ENCODE measurements at regions not wholly inside any gene's neighbourhood (a gene's known extent, or its start where the extent isn't known, plus 50 kb on each side); places are given as distances from the start of the nearest gene placed in this dataset.
"Not testable (repeated sequence)": the region's sequence is repeated elsewhere in the genome, so short reads cannot be mapped to it uniquely, and the experiment has no call there.

- no peak for TF ChIP-seq CTCF (IDR thresholded peaks at IDR 0.05; ENCODE audit: unreplicated experiment)
- ChIA-PET POLR2A (no interaction called here), CTCF (no interaction called here)
- Mint-ChIP-seq H3K4me1 (ENCODE audit: insufficient read depth, unreplicated experiment) (no peaks in the 10 kb centered on the region), H3K4me3 (ENCODE audit: unreplicated experiment) (no peak overlapping the region), H3K36me3 (ENCODE audit: insufficient read depth, unreplicated experiment) (no peaks in the 10 kb centered on the region), H3K27ac (ENCODE audit: low read depth, unreplicated experiment) (no peak overlapping the region), H3K9me3 (ENCODE audit: unreplicated experiment) (no peaks in the 10 kb centered on the region), H3K27me3 (ENCODE audit: insufficient read depth, unreplicated experiment) (no peaks in the 10 kb centered on the region)
- intact Hi-C loops (cut with micrococcal nuclease), result no loop called here
- no peak for DNase-seq (ENCODE audit: unreplicated experiment)
- BruUV-seq (replicated peaks), result no TSS peak
Observed at GRCh38 chr10:108319434-108320222, 1155.1 kb upstream of the SORCS1 start.

GRCh38 chr10:108315636-108316035 is 1151.1 kb upstream of the SORCS1 start:
- H3K4me3 Mint-ChIP-seq (ENCODE audit: unreplicated experiment); H3K9me3 Mint-ChIP-seq (ENCODE audit: unreplicated experiment); H3K36me3 Mint-ChIP-seq (ENCODE audit: insufficient read depth, unreplicated experiment); intact Hi-C loops (cut with micrococcal nuclease); H3K27me3 Mint-ChIP-seq (ENCODE audit: insufficient read depth, unreplicated experiment); BruUV-seq (replicated peaks); POLR2A ChIA-PET; CTCF ChIA-PET; H3K27ac Mint-ChIP-seq (ENCODE audit: low read depth, unreplicated experiment); DNase-seq (ENCODE audit: unreplicated experiment); H3K4me1 Mint-ChIP-seq (ENCODE audit: insufficient read depth, unreplicated experiment): not testable (repeated sequence)

- Mint-ChIP-seq H3K4me3 (ENCODE audit: unreplicated experiment) (no peak overlapping the region), H3K27ac (ENCODE audit: low read depth, unreplicated experiment) (no peak overlapping the region), H3K4me1 (ENCODE audit: insufficient read depth, unreplicated experiment) (no peaks in the 10 kb centered on the region), H3K27me3 (ENCODE audit: insufficient read depth, unreplicated experiment) (no peaks in the 10 kb centered on the region), H3K9me3 (ENCODE audit: unreplicated experiment) (peaks cover 7% of the 10 kb centered on the region), H3K36me3 (ENCODE audit: insufficient read depth, unreplicated experiment) (no peaks in the 10 kb centered on the region)
- no peak for DNase-seq (ENCODE audit: unreplicated experiment)
- intact Hi-C loops (cut with micrococcal nuclease), result no loop called here
- POLR2A ChIA-PET, result no interaction called here
- BruUV-seq (replicated peaks), result no TSS peak
- CTCF ChIA-PET, result no interaction called here
- no peak for TF ChIP-seq CTCF (IDR thresholded peaks at IDR 0.05; ENCODE audit: unreplicated experiment)
Observed at GRCh38 chr10:108307925-108308312, 1143.4 kb upstream of the SORCS1 start.

GRCh38 chr10:108307250-108307924 is 1142.9 kb upstream of the SORCS1 start:
- no peak for TF ChIP-seq CTCF (IDR thresholded peaks at IDR 0.05; ENCODE audit: unreplicated experiment)

More at GRCh38 chr10:108307250-108307924, 1142.9 kb upstream of the SORCS1 start:
- Mint-ChIP-seq H3K9me3 (ENCODE audit: unreplicated experiment) (peaks cover 7% of the 10 kb centered on the region), H3K27ac (ENCODE audit: low read depth, unreplicated experiment) (no peak overlapping the region), H3K4me3 (ENCODE audit: unreplicated experiment) (no peak overlapping the region), H3K27me3 (ENCODE audit: insufficient read depth, unreplicated experiment) (no peaks in the 10 kb centered on the region), H3K36me3 (ENCODE audit: insufficient read depth, unreplicated experiment) (no peaks in the 10 kb centered on the region), H3K4me1 (ENCODE audit: insufficient read depth, unreplicated experiment) (no peaks in the 10 kb centered on the region)
- DNase-seq (ENCODE audit: unreplicated experiment), result no peak
- POLR2A ChIA-PET, result no interaction called here
- BruUV-seq (replicated peaks), result no TSS peak
- intact Hi-C loops (cut with micrococcal nuclease), result no loop called here
- CTCF ChIA-PET, result no interaction called here

Measured in MCF 10A (cell line).